ENCODE measurements at regions not wholly inside any gene's neighbourhood (a gene's known extent, or its start where the extent isn't known, plus 50 kb on each side); places are given as distances from the start of the nearest gene placed in this dataset.

- no peak for TF ChIP-seq CTCF (IDR thresholded peaks at IDR 0.05)
- TF ChIP-seq POLR2A (IDR thresholded peaks at IDR 0.05), result no peak
Observed at GRCh38 chr4:114442856-114443255, 155.8 kb upstream of the UGT8 start.

Measured in esophagus squamous epithelium (tissue), 4 donors.